Suprapubic skin (tissue), 4 donors: ENCODE measurements at regions not wholly inside any gene's neighbourhood (a gene's known extent, or its start where the extent isn't known, plus 50 kb on each side); places are given as distances from the start of the nearest gene placed in this dataset.

ENCODE experiments used
- DNase-seq, 2 donors: peaks; one replicate each; pipeline ENCODE4 v3.0.0-alpha.2; 2019; ENCODE audit warnings: low spot score in 2 of 2
- H3K27ac ChIP-seq: fragments of 200-600 bp; sonication (generic); one replicate; pipeline ENCODE4 v1.5.1; 2019
- H3K27me3 ChIP-seq: fragments of 200-600 bp; sonication (generic); one replicate; pipeline ENCODE4 v1.5.1; 2019
- H3K36me3 ChIP-seq: fragments of 200-600 bp; sonication (generic); one replicate; pipeline ENCODE4 v1.5.1; 2019
- H3K4me1 ChIP-seq: fragments of 200-600 bp; sonication (generic); one replicate; pipeline ENCODE4 v1.5.1; 2019
- H3K4me3 ChIP-seq: fragments of 200-600 bp; sonication (generic); one replicate; pipeline ENCODE4 v1.5.1; 2019; ENCODE audit warnings: mild to moderate bottlenecking
- H3K9me3 ChIP-seq: fragments of 200-600 bp; sonication (generic); one replicate; pipeline ENCODE4 v1.5.1; 2019
- EP300 ChIP-seq: sonication (generic); formaldehyde crosslinking; IDR thresholded peaks from one replicate; pipeline ENCODE4 v1.6.1; 2017; ENCODE audit warnings: antibody characterized with exemption
- POLR2A ChIP-seq, 2 donors: fragments of 450-650 bp; IDR thresholded peaks; one replicate each; pipeline ENCODE4 v1.6.1; 2017; ENCODE audit warnings: antibody characterized with exemption in 2 of 2, mild to moderate bottlenecking in 2 of 2, moderate library complexity in 2 of 2
- POLR2AphosphoS5 ChIP-seq, 3 donors: sonication (generic); formaldehyde crosslinking; IDR thresholded peaks; one replicate each; pipeline ENCODE4 v1.6.1; 2017; ENCODE audit warnings: antibody characterized with exemption in 3 of 3
- WGBS: methylation state at CpG from one replicate; pipeline ENCODE4 v1.1.5; 2018; 5-methylcytosine and 5-hydroxymethylcytosine counted together
- TF ChIP-seq, protein P1 (sequence below), 2 donors: fragments of 200-600 bp in 1 of 2; fragments of 450-650 bp in 1 of 2; sonication (generic) in 1 of 2; IDR thresholded peaks; one replicate each; pipeline ENCODE4 v1.5.1; 2016 to 2019; ENCODE audit warnings: antibody characterized with exemption in 2 of 2, mild to moderate bottlenecking in 1 of 2, moderate library complexity in 1 of 2

GRCh38 chr1:214831956-214832355 is 229.0 kb downstream of the CENPF start:
- Histone ChIP-seq H3K27me3 (no peaks in the 10 kb centered on the region), H3K27ac (no peak overlapping the region), H3K4me1 (no peaks in the 10 kb centered on the region), H3K4me3 (no peak overlapping the region), H3K9me3 (peaks cover 6% of the 10 kb centered on the region), H3K36me3 (no peaks in the 10 kb centered on the region)
- DNase-seq = no peak
- 93% methylated on average over 5 of the region's 5 CpGs for WGBS
- no peak for TF ChIP-seq POLR2A (IDR thresholded peaks at IDR 0.05)
- TF ChIP-seq POLR2AphosphoS5 (IDR thresholded peaks at IDR 0.05) = no peak
- TF ChIP-seq, protein P1, sequence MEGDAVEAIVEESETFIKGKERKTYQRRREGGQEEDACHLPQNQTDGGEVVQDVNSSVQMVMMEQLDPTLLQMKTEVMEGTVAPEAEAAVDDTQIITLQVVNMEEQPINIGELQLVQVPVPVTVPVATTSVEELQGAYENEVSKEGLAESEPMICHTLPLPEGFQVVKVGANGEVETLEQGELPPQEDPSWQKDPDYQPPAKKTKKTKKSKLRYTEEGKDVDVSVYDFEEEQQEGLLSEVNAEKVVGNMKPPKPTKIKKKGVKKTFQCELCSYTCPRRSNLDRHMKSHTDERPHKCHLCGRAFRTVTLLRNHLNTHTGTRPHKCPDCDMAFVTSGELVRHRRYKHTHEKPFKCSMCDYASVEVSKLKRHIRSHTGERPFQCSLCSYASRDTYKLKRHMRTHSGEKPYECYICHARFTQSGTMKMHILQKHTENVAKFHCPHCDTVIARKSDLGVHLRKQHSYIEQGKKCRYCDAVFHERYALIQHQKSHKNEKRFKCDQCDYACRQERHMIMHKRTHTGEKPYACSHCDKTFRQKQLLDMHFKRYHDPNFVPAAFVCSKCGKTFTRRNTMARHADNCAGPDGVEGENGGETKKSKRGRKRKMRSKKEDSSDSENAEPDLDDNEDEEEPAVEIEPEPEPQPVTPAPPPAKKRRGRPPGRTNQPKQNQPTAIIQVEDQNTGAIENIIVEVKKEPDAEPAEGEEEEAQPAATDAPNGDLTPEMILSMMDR (IDR thresholded peaks at IDR 0.05) = no peak
- TF ChIP-seq EP300 = no peak

DNA sequence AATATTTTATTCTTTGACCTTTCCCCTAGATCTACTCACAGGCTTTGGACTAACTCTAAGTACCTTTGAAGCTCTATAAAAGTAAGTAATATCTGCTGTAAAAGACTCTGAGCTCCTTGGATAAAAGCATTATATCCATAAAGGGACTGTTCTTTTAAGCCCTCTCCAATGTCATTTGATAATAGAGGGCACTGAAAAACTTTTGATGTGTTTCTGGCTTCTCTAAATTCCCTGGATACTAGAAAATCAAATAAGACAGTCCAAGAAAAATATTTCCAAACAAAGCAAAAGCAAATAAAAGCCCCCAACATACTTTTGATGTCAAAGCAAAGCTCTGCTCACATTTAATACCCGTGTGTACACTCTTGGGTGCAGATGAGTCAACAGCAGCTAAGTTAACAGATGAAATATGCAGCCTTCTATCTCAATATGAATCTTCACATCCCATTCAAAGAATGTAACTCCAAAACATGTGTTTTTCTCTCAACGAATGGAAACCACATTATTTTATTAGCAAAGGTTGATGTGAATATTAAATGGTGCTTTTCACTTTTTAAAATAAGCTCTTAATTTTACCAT is 230.3 kb downstream of the CENPF start:
- no peaks in the 10 kb centered on the region for H3K36me3 ChIP-seq
- no peaks in the 10 kb centered on the region for H3K4me1 ChIP-seq
- no peak overlapping the region for H3K4me3 ChIP-seq
- no peaks in the 10 kb centered on the region for H3K9me3 ChIP-seq
- no peak for TF ChIP-seq POLR2AphosphoS5 (IDR thresholded peaks at IDR 0.05)
- TF ChIP-seq EP300 = no peak
- TF ChIP-seq, protein P1 (IDR thresholded peaks at IDR 0.05) = no peak
- TF ChIP-seq POLR2A (IDR thresholded peaks at IDR 0.05) = no peak
- no peak for DNase-seq
- WGBS = 37% methylated on average over 2 of the region's 2 CpGs
- no peaks in the 10 kb centered on the region for H3K27me3 ChIP-seq
- H3K27ac ChIP-seq = no peak overlapping the region

GRCh38 chr1:214837376-214837775 is 234.4 kb downstream of the CENPF start:
- no peaks in the 10 kb centered on the region for H3K4me1 ChIP-seq
- H3K9me3 ChIP-seq = no peaks in the 10 kb centered on the region

GRCh38 chr1:214838351-214838750 is 235.4 kb downstream of the CENPF start:
- no peaks in the 10 kb centered on the region for H3K9me3 ChIP-seq
- DNase-seq = no peak
- no peaks in the 10 kb centered on the region for H3K36me3 ChIP-seq
- H3K27ac ChIP-seq = no peak overlapping the region
- H3K4me1 ChIP-seq = no peaks in the 10 kb centered on the region
- H3K4me3 ChIP-seq = no peak overlapping the region
- H3K27me3 ChIP-seq = no peaks in the 10 kb centered on the region
- WGBS = 55% methylated on average over 3 of the region's 3 CpGs
- TF ChIP-seq, protein P1 (IDR thresholded peaks at IDR 0.05) = no peak
- TF ChIP-seq POLR2A (IDR thresholded peaks at IDR 0.05) = no peak
- TF ChIP-seq EP300 = no peak
- TF ChIP-seq POLR2AphosphoS5 (IDR thresholded peaks at IDR 0.05) = no peak

More at GRCh38 chr1:214837376-214837775, 234.4 kb downstream of the CENPF start:
- Histone ChIP-seq H3K36me3 (no peaks in the 10 kb centered on the region), H3K27ac (no peak overlapping the region), H3K4me3 (no peak overlapping the region), H3K27me3 (no peaks in the 10 kb centered on the region)
- WGBS = 89% methylated on average over 2 of the region's 2 CpGs
- TF ChIP-seq, protein P1 (IDR thresholded peaks at IDR 0.05) = no peak
- TF ChIP-seq POLR2AphosphoS5 (IDR thresholded peaks at IDR 0.05) (no peak), EP300 (no peak), POLR2A (IDR thresholded peaks at IDR 0.05) (no peak)
- DNase-seq = no peak

DNA sequence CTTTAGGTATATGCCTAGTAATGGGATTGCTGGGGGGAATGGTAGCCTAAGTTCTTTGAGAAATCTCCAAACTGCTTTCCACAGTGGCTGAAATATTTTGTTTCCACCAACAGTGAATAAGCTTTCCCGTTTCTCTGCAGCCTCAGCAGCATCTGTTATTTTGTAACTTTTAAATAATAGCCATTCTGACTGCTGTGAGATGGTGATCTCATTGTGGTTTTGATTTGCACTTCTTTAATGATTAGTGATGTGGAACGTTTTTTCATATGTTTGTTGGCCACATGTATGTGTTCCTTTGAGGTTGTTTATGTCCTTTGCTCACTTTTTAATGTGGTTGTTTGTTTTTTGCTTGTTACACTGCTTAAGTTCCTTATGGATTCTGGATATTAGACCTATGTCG is 237.4 kb downstream of the CENPF start:
- 66% methylated on average over 3 of the region's 3 CpGs for whole genome bisulfite sequencing
- TF ChIP-seq, protein P1 (IDR thresholded peaks at IDR 0.05) = no peak
- TF ChIP-seq POLR2AphosphoS5 (IDR thresholded peaks at IDR 0.05) = no peak
- no peak for TF ChIP-seq EP300
- no peak for TF ChIP-seq POLR2A (IDR thresholded peaks at IDR 0.05)
- H3K27ac ChIP-seq = no peak overlapping the region
- no peak overlapping the region for H3K4me3 ChIP-seq
- no peaks in the 10 kb centered on the region for H3K27me3 ChIP-seq
- H3K9me3 ChIP-seq = no peaks in the 10 kb centered on the region
- no peak for DNase-seq
- no peaks in the 10 kb centered on the region for H3K36me3 ChIP-seq
- H3K4me1 ChIP-seq = no peaks in the 10 kb centered on the region
